ENCODE measurements at regions not wholly inside any gene's neighbourhood (a gene's known extent, or its start where the extent isn't known, plus 50 kb on each side); places are given as distances from the start of the nearest gene placed in this dataset.

DNA sequence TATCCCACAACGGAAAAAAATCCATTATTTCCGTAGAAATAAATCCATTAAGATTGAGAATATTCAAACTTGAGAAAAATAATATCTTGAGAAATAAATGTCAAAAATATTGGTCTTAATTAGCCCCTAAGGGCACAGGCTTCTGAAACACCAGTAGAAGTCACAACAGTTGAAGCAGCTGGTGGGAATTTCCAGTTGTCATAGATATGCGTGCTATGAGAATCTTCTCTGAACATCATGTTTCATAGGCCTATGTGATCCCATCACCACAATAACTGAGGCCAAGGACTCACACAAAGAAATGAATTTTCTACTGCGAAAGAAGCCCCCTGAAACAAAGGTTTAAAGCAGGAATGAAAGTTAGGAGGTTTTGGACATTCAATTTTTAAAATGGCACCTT is 292.0 kb downstream of the DTHD1 start:
- Histone ChIP-seq H2AFZ (ENCODE audit: low read depth, low read length) (no peak overlapping the region), H3K36me3 (ENCODE audit: control insufficient read depth in 2 of 2, extremely low read depth in 1 of 2, insufficient read depth in 2 of 2, low read length in 2 of 2) (no peaks in the 10 kb centered on the region), H3K79me2 (ENCODE audit: control insufficient read depth, insufficient read depth, low read length) (no peaks in the 10 kb centered on the region), H3K4me1 (ENCODE audit: control insufficient read depth, extremely low read depth, insufficient read depth, low read length) (no peaks in the 10 kb centered on the region), H3K4me2 (ENCODE audit: insufficient read depth, low read length) (no peak overlapping the region), H3K4me3 (replicated peaks in 1 of 3; ENCODE audit: insufficient read depth in 1 of 3, low read depth in 1 of 3, low read length in 3 of 3) (no peak overlapping the region), H3K27ac (ENCODE audit: insufficient read depth, low read depth, low read length) (no peak overlapping the region), H3K9me3 (replicated peaks; ENCODE audit: control insufficient read depth, insufficient read depth, low read length) (no peaks in the 10 kb centered on the region), H3K27me3 (ENCODE audit: control insufficient read depth in 2 of 2, insufficient read depth in 2 of 2, low read length in 2 of 2) (no peaks in the 10 kb centered on the region), H4K20me1 (replicated peaks; ENCODE audit: control insufficient read depth, extremely low read depth, insufficient read depth, low read length) (no peaks in the 10 kb centered on the region), H3K9ac (replicated peaks; ENCODE audit: extremely low read depth, insufficient read depth, low read length) (no peak overlapping the region), H3K9me1 (replicated peaks; ENCODE audit: control insufficient read depth, extremely low read depth, insufficient read depth, low read length) (no peaks in the 10 kb centered on the region)
- FAIRE-seq (no peak), DNase-seq (ENCODE audit: low read depth, low spot score) (no peak)
- dilution Hi-C loops (cut with MboI; ENCODE audit: extremely low pct_ligation_motif_present, low sequenced_read_pairs) (no loop called here), intact Hi-C loops (cut with micrococcal nuclease) (no loop called here)
- TF ChIP-seq, protein P1, sequence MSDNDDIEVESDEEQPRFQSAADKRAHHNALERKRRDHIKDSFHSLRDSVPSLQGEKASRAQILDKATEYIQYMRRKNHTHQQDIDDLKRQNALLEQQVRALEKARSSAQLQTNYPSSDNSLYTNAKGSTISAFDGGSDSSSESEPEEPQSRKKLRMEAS (IDR thresholded peaks at IDR 0.05; ENCODE audit: insufficient read depth, insufficient read length): no peak
- no peak for TF ChIP-seq EZH2 (IDR thresholded peaks at IDR 0.05; ENCODE audit: borderline replicate concordance, low read depth, low read length, severe bottlenecking)
- TF ChIP-seq MYC (IDR thresholded peaks at IDR 0.05; ENCODE audit: low read depth, low read length): no peak
- no peak for TF ChIP-seq POLR2AphosphoS5 (IDR thresholded peaks at IDR 0.05; ENCODE audit: insufficient read depth, low read depth, low read length)
- TF ChIP-seq POLR2A (IDR thresholded peaks at IDR 0.05; ENCODE audit: low read depth, low read length): no peak
- TF ChIP-seq JUN (IDR thresholded peaks at IDR 0.05; ENCODE audit: borderline replicate concordance, insufficient read depth, insufficient read length, low read depth): no peak
- TF ChIP-seq FOS (IDR thresholded peaks at IDR 0.05; ENCODE audit: borderline replicate concordance, insufficient read depth, low read length): no peak
- no peak for TF ChIP-seq GATA2 (IDR thresholded peaks at IDR 0.05; ENCODE audit: insufficient read depth, insufficient read length, low read depth, low read length)
- TF ChIP-seq, protein P2, sequence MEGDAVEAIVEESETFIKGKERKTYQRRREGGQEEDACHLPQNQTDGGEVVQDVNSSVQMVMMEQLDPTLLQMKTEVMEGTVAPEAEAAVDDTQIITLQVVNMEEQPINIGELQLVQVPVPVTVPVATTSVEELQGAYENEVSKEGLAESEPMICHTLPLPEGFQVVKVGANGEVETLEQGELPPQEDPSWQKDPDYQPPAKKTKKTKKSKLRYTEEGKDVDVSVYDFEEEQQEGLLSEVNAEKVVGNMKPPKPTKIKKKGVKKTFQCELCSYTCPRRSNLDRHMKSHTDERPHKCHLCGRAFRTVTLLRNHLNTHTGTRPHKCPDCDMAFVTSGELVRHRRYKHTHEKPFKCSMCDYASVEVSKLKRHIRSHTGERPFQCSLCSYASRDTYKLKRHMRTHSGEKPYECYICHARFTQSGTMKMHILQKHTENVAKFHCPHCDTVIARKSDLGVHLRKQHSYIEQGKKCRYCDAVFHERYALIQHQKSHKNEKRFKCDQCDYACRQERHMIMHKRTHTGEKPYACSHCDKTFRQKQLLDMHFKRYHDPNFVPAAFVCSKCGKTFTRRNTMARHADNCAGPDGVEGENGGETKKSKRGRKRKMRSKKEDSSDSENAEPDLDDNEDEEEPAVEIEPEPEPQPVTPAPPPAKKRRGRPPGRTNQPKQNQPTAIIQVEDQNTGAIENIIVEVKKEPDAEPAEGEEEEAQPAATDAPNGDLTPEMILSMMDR (IDR thresholded peaks at IDR 0.05; ENCODE audit: extremely low read depth in 1 of 2, insufficient read depth in 1 of 2, low read depth in 1 of 2, low read length in 2 of 2): no peak
- ChIA-PET POLR2A (no interaction called here), CTCF (no interaction called here)
- BruUV-seq (replicated peaks): no TSS peak
